CD4-positive, alpha-beta T cell treated with Interleukin-17A for 4 hours (primary cell): ENCODE measurements at regions not wholly inside any gene's neighbourhood (a gene's known extent, or its start where the extent isn't known, plus 50 kb on each side); places are given as distances from the start of the nearest gene placed in this dataset.
A peak's percentile ranks its signal among the peaks of the same experiment; 100 is the strongest.
"Not testable (repeated sequence)": the region's sequence is repeated elsewhere in the genome, so short reads cannot be mapped to it uniquely, and the experiment has no call there.

ENCODE experiments used
- DNase-seq: peaks from one replicate; pipeline ENCODE4 v3.0.0-alpha.2; 2020; ENCODE audit warnings: mixed read lengths

DNA sequence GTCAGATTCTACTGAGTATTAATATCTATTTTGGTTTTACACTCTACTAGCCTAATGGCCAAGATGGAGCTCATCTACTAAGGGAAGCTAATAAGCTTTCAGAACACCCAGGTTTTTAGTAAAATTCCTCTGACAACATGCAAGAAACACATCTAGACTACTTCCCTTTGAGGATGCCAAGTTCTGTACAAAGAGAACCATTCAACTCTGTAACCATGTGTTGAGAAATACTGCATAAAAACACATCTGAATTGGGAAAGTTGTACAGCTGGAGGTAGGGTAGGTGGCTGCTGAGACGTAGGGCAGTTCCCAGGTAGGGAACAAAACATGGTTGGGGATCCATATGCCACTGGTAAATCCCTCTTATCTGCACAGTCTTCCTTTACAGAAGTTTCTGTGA, 66.2 kb downstream of the SC5D start:
- DNase-seq = no peak

GRCh38 chr11:121359591-121359990, 67.0 kb downstream of the SC5D start:
- no peak for DNase-seq

DNA sequence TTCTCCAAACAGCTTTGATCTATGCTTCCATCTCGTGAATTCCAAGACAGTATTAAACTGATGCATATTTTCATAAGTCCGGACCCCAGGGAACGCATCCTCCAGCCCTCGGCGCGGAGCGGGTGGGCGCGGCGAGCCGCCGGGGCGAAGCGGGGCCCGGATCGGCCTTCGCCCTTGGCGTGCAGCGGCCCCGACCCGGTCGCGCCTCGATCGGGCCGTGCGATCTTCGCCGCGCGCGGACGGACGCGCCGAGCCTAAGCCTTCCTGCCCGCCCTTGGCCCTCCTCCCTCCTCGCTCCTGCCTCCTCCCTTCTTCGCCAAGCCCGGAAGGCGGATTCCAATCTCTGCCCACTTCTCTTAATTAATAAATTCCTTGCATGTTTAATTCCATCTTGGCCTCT, 70.4 kb downstream of the SC5D start:
- not testable (repeated sequence) for DNase-seq

GRCh38 chr11:121365304-121365703, 72.7 kb downstream of the SC5D start:
- DNase-seq = no peak

DNA sequence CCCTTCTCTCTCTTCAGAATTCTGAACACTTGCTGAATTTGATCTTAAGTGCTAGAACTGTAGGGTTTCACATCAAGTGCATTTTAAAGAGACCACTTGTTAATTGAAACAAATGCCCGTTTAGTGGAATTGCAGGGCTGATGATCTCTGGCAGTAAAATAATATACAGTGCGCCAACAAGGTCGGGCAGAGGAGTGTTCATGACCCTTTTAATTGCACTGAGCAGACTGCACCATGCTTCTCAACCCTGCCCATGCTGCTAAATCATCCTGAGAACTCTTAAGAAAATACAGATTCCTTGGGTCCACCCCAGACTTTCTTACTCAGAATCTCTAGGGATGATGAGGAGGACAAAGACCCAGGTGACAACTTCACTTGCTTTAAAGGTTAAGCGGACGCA, 73.5 kb downstream of the SC5D start:
- DNase-seq = no peak

DNA sequence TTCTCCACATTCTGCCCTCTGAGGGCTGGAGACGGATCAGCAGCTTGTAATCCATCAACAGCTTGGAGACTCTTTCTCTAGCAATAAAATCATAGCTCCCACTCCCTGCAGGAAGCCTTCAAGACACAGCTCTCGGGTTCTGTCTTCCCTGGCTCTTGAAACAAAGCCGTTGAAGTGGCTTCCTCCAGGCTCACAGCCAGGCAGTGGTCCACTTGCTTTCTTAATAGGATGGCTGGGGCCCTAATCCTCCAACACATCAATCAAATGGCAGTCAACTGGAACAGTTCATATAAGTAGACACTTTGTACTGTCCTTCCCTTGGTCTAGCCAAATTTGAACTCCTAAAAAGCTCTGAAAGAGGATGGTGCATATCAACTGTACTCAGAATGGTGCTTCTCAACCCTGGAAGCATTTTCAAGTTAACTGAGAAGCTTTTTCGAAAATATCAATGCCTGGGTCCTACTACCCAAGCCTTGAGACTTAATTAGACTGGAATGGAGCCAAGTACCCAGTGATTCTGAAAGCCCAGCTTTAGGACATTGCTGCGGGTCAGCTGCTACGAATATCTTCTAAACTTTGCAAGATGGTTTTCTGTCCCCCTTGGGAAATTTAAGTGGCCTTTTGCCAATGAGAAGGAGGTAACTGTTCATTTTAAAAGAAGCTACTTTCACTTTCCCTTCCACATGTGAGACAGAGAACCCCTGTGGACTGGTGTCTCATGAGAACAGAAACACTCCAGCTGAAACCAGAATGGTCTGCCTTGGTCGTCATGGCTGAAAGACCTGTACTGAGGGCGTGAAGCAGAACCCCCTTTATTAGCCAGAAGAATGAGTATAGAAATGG, 74.7 kb downstream of the SC5D start:
- peak; percentile 44 for DNase-seq

- DNase-seq = no peak
Measured at GRCh38 chr11:121367844-121368225, 75.3 kb downstream of the SC5D start.

DNA sequence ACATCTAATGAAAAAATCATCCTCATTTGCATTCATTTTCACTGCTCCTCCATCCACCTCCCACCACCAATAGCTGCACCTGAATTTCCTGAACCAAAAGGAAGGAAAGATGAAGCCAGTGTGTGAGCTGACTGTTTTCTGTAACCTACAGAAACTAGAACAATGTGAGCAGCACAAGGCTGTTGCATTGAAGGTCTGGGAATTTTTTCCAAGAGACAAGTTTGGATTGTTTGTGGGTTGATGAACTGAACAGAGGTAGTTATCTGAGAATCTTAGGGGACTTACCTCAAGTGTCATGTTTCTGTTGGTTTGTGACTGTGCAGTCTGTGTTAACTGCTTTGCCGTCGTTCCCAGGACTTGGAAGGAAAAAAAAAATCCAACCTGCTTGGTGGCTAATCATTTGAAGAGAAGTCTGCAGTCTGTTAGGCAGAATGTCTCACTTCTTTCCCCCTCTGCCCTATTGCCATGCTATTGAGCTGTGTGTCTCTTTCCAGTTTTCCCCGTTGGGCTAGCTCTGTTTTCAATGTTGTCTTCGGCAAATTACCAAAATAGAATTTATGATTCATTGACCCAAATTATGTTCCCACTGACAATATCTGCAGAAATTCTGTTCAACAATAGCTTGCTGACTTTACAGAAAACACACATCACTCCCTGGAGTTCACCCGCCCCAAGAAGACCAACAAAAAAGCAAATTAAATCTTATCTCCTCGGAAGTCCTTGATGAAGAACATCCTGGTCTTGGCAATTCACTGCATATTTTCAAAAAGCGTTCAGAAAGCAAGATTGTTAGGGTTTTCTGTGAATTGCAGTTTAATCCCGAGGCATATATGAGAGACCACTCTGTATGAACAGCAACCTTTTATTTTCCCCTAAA, 76.0 kb downstream of the SC5D start:
- DNase-seq = no peak

DNA sequence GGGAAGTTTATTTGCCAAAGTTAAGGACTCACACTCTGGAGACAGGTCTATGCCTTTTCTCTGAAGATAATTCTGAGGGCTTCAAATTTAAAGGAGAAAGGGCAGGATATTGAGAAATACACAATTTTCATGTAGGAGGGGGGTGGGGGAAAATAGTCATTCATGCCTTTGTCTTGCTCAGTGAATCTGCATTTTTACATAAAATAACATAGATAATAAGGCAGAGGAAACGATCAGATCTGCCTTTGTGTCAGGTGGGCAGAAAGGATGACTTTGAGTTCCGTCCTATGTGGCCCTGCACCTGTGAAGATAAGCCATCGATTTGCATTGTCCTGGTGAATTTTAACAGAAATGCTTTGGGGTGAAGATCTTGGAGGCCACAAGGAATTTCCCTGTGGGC, 76.8 kb downstream of the SC5D start:
- no peak for DNase-seq

GRCh38 chr11:121372028-121372427, 79.5 kb downstream of the SC5D start:
- DNase-seq = no peak

DNA sequence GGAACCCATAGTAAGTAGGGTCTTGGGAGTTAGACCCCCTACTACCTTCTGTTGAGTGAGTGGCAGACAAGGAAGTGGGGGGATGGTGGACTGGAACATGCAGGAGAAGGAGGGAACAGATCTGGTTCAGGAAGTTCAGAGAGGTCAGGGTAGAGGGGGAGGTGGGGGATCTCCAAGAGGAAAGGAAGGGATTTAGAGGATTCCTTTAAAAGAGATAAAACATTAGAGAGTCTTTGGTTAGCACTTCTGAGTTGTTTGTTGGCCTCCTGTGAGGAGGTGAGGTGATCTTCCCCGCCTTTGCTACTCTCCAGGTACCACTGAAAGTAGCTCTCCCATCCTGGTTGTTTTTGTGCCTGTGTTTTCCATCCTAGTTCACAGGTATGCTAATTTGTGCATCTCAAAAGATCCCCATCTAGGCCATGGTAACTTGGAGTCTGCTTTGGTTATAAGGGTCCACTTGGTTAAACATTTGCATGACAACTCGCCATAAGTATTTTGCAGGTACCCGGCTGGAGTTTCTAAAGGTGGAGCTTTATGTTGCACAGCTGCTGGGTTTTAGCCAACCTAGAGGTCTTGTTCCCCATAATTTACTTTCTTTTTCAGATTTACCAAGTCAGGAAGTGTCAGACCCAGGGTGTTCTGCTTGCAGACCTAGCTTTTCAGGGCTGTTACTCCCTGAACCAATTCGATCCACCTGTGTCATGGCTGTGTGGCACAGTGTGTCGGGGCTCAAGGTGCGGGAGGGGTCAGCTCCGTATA, 79.3 kb upstream of the SORL1 start:
- DNase-seq = peak; percentile 13

GRCh38 chr11:121374286-121374985, 77.7 kb upstream of the SORL1 start:
- no peak for DNase-seq

DNA sequence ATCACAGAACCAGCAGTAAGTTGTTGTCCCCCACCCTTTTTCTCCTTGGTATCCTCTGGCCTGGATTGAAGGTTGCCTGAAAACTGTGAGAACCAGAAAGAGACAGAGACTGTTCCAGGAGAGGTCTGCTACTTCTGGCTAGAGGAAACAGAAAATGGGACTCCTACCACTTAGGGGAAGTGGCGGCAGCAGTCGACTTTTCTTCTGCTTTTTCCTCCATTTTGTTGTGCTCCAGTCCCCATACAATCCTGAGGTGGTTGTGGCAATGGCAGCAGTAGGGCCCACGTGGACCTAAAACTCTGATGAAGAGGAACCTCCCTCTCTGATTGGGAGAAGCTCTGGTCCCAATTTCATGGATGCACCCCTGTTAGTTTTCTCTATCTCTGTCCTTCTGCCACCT, 76.0 kb upstream of the SORL1 start:
- DNase-seq = no peak

- peak; percentile 45 for DNase-seq
Measured at GRCh38 chr11:121379145-121379810, 72.8 kb upstream of the SORL1 start.

GRCh38 chr11:121383716-121384115, 68.4 kb upstream of the SORL1 start:
- no peak for DNase-seq

DNA sequence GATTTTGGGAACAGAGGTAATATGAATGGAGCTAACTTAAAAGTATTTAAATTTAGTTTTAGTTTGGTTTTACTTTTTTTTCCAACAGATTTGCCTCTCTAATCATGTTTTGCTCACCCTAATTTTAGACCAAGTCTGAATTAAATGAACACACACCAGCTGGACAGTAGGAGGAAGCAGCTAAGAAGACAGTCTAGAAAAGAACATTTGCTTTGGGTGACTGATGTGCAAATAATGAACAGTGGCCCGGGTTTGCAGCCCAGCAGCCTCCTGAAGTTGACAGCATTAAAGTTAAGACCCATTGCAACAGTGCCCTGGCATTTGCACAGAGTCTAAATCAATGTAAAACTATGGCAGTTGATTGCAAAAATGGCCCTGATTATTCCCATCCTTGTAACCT, 66.4 kb upstream of the SORL1 start:
- DNase-seq = no peak
